Small intestine (tissue), 7 donors: ENCODE measurements at regions not wholly inside any gene's neighbourhood (a gene's known extent, or its start where the extent isn't known, plus 50 kb on each side); places are given as distances from the start of the nearest gene placed in this dataset.

Experiments
- DNase-seq, 2 donors: peaks; one replicate each; pipeline versions ENCODE4 v3.0.0 to v3.0.0-alpha.2; 2013
- FAIRE-seq: peaks from 2 replicates; lab custom pipeline; 2012; peaks lifted over from hg19 to GRCh38; lab: Jason Lieb, UNC
- H3K27ac ChIP-seq, 3 donors: one replicate each; pipeline ENCODE4 v1.5.1; 2013; ENCODE audit warnings: low read length in 2 of 3, mild to moderate bottlenecking in 2 of 3, control low read depth in 1 of 3, inconsistent platforms in 1 of 3, low read depth in 1 of 3, moderate library complexity in 1 of 3
- H3K27me3 ChIP-seq, 3 donors: one replicate each; pipeline ENCODE4 v1.6.1; 2013; ENCODE audit warnings: low read length in 3 of 3, inconsistent platforms in 1 of 3; ENCODE audit not compliant: control insufficient read depth in 3 of 3, insufficient read depth in 3 of 3
- H3K36me3 ChIP-seq, 3 donors: one replicate each; pipeline ENCODE4 v1.6.1; 2013; ENCODE audit warnings: low read length in 3 of 3, inconsistent platforms in 1 of 3, low read depth in 1 of 3, mild to moderate bottlenecking in 1 of 3, moderate library complexity in 1 of 3; ENCODE audit not compliant: control insufficient read depth in 3 of 3, insufficient read depth in 2 of 3
- H3K4me1 ChIP-seq, 3 donors: one replicate each; pipeline ENCODE4 v1.6.1; 2013; ENCODE audit warnings: low read length in 2 of 3, inconsistent platforms in 1 of 3, low read depth in 1 of 3, mild to moderate bottlenecking in 1 of 3, moderate library complexity in 1 of 3; ENCODE audit not compliant: control insufficient read depth in 3 of 3, insufficient read depth in 2 of 3
- H3K4me3 ChIP-seq, 3 donors: one replicate each; pipeline ENCODE4 v1.5.1; 2013; ENCODE audit warnings: low read length in 3 of 3, control low read depth in 1 of 3, inconsistent platforms in 1 of 3, low read depth in 1 of 3, mild to moderate bottlenecking in 1 of 3, moderate library complexity in 1 of 3
- H3K9me3 ChIP-seq, 2 donors: one replicate each; pipeline ENCODE4 v1.6.1; 2013; ENCODE audit warnings: low read depth in 1 of 2, low read length in 1 of 2; ENCODE audit not compliant: control insufficient read depth in 2 of 2, insufficient read depth in 1 of 2
- WGBS, 3 donors: extraction: QIAGEN DNeasy Blood & Tissue Kit; methylation state at CpG; one replicate each; pipeline ENCODE4 v1.1.7; 2013; 5-methylcytosine and 5-hydroxymethylcytosine counted together
- donor health status: healthy with polysubstance abuse.
- donor health status: control.
- donor health status: control.
- donor health status: Bipolar disorder and iron deficiency.
- donor health status: healthy.

GRCh38 chr6:47964969-47965368 is 146.0 kb downstream of the PTCHD4 start:
- H3K36me3 ChIP-seq, result no peaks in the 10 kb centered on the region
- no peak overlapping the region for H3K27ac ChIP-seq
- 86 to 89% (median 86%) methylated on average over 3 of the region's 3 CpGs for WGBS, 3 donors
- no peak overlapping the region for H3K4me3 ChIP-seq
- H3K27me3 ChIP-seq, result no peaks in the 10 kb centered on the region
- FAIRE-seq, result no peak
- no peaks in the 10 kb centered on the region for H3K9me3 ChIP-seq
- no peaks in the 10 kb centered on the region for H3K4me1 ChIP-seq
- DNase-seq, result no peak

DNA sequence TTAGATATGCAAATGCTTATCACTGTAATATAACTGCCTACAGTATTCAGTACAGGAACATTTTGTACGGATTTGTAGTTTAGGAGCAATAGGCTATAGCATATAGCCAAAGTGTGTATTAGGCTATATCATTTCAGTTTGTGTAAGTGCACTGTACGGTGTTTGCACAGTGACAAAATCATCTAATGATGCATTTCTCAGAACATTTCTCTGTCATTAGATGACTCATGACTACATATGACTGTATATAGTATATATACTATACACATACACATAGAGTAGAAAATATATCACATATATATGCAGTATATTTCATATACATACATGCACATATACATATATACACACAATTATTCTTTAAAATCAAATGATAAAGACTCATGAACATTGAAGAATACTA is 158.4 kb downstream of the PTCHD4 start:
- Histone ChIP-seq H3K4me1 (no peaks in the 10 kb centered on the region), H3K27ac (no peak overlapping the region), H3K4me3 (no peak overlapping the region), H3K27me3 (no peaks in the 10 kb centered on the region), H3K9me3 (no peaks in the 10 kb centered on the region), H3K36me3 (no peaks in the 10 kb centered on the region)
- no peak for FAIRE-seq
- WGBS, 3 donors, result 67 to 86% (median 77%) methylated on average over 2 of the region's 2 CpGs
- DNase-seq, result no peak

- Histone ChIP-seq H3K9me3 (no peaks in the 10 kb centered on the region), H3K27ac (no peak overlapping the region), H3K4me1 (no peaks in the 10 kb centered on the region), H3K4me3 (no peak overlapping the region), H3K27me3 (no peaks in the 10 kb centered on the region), H3K36me3 (no peaks in the 10 kb centered on the region)
- WGBS, 3 donors, result 70 to 76% (median 74%) methylated on average over 4 of the region's 4 CpGs
- DNase-seq (no peak), FAIRE-seq (no peak)
Measured at GRCh38 chr6:47944846-47945245, 163.0 kb downstream of the OPN5 start.

- Histone ChIP-seq H3K27ac (no peak overlapping the region), H3K36me3 (no peaks in the 10 kb centered on the region), H3K4me1 (no peaks in the 10 kb centered on the region), H3K4me3 (no peak overlapping the region), H3K9me3 (no peaks in the 10 kb centered on the region), H3K27me3 (no peaks in the 10 kb centered on the region)
- FAIRE-seq (no peak), DNase-seq (no peak)
- 78 to 83% (median 79%) methylated on average over 2 of the region's 2 CpGs for WGBS, 3 donors
Measured at GRCh38 chr6:47938405-47938804, 156.6 kb downstream of the OPN5 start.

GRCh38 chr6:47936820-47937219 is 155.0 kb downstream of the OPN5 start:
- no peaks in the 10 kb centered on the region for H3K27me3 ChIP-seq
- FAIRE-seq (no peak), DNase-seq (no peak)
- no peaks in the 10 kb centered on the region for H3K9me3 ChIP-seq
- no peaks in the 10 kb centered on the region for H3K4me1 ChIP-seq
- H3K27ac ChIP-seq, result no peak overlapping the region
- WGBS, 3 donors, result 71 to 83% (median 76%) methylated on average over 2 of the region's 2 CpGs
- H3K4me3 ChIP-seq, result no peak overlapping the region
- no peaks in the 10 kb centered on the region for H3K36me3 ChIP-seq

DNA sequence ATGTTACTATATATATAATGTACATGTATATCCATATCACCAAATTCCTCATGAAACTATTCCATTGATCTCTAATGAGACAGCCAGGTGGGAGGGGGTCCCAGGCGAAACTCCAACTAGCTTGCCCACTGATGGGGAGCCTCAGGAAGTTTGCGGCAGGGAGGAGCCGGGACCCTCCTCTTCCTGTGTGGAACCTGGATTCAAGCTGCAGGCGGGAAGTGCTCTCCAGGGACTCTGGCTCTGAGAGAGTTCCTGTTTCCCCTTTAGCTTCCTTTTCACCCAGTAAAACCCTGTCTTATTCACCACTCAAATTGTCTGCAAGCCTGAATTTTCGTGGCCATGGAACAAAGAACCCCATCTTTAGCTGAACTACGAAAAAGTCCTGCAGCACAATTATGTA is 152.2 kb downstream of the OPN5 start:
- no peak for DNase-seq
- no peaks in the 10 kb centered on the region for H3K4me1 ChIP-seq
- FAIRE-seq, result no peak
- no peak overlapping the region for H3K27ac ChIP-seq
- no peaks in the 10 kb centered on the region for H3K9me3 ChIP-seq
- no peaks in the 10 kb centered on the region for H3K36me3 ChIP-seq
- H3K27me3 ChIP-seq, result no peaks in the 10 kb centered on the region
- WGBS, 3 donors, result 55 to 74% (median 57%) methylated on average over 6 of the region's 6 CpGs
- H3K4me3 ChIP-seq, result no peak overlapping the region

GRCh38 chr6:47932575-47932974 is 150.7 kb downstream of the OPN5 start:
- Histone ChIP-seq H3K27ac (no peak overlapping the region), H3K4me1 (no peaks in the 10 kb centered on the region), H3K4me3 (no peak overlapping the region), H3K27me3 (no peaks in the 10 kb centered on the region), H3K36me3 (no peaks in the 10 kb centered on the region), H3K9me3 (no peaks in the 10 kb centered on the region)
- 9 to 52% (median 25%) methylated on average over 4 of the region's 4 CpGs for WGBS, 3 donors
- FAIRE-seq, result no peak
- DNase-seq, result peak in 1 of 2 donors; percentile 38

DNA sequence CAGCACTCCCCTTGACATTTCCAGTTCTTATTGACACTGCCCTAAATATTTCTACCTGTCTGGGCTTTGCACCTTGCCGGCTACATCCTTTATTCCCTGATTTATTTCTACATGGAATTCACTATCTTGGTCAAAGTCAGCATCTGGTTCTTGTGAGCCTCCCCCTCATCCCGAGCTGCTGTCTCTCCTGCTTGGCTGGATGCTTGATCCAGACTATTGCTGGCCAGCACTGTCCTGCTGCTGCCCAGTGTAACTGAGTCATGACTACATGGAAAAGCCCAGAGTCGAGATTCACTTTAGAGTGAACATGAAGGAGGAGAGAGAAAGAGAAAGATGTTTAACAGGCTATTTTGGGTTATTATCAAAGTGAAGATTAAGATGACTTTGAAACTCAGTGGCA is 142.2 kb downstream of the OPN5 start:
- DNase-seq, result no peak
- Histone ChIP-seq H3K27ac (no peak overlapping the region), H3K9me3 (no peaks in the 10 kb centered on the region), H3K4me3 (no peak overlapping the region), H3K27me3 (no peaks in the 10 kb centered on the region), H3K36me3 (no peaks in the 10 kb centered on the region), H3K4me1 (no peaks in the 10 kb centered on the region)
- WGBS, 3 donors, result 65 to 74% (median 69%) methylated on average over 3 of the region's 3 CpGs
- no peak for FAIRE-seq

DNA sequence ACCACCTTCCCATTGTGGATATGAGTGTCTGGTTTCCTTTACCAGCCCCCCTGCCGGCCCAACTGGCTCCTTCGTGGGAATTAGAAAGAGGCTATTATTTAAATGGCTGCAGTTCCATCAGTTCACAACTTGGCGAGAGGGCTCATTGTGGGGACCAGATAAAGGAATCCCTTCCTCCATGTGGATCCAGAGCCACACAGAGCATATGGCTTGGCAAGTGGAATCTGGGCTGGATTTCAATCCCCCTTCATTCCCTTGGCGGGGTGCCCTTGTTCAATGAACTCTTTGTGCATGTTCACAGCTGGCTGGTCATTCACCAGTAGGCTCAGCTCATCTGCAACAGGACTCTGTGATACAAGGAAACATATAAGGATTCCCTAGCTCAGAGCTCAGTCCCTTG is 140.6 kb downstream of the OPN5 start:
- 53 to 56% (median 54%) methylated on average over 4 of the region's 4 CpGs for WGBS, 3 donors
- no peak for DNase-seq

More for the DNA sequence above, 140.6 kb downstream of the OPN5 start:
- H3K9me3 ChIP-seq, result no peaks in the 10 kb centered on the region
- no peaks in the 10 kb centered on the region for H3K27me3 ChIP-seq
- H3K4me3 ChIP-seq, result no peak overlapping the region
- H3K36me3 ChIP-seq, result no peaks in the 10 kb centered on the region
- no peak for FAIRE-seq
- no peaks in the 10 kb centered on the region for H3K4me1 ChIP-seq
- no peak overlapping the region for H3K27ac ChIP-seq
